ENCODE measurements at regions not wholly inside any gene's neighbourhood (a gene's known extent, or its start where the extent isn't known, plus 50 kb on each side); places are given as distances from the start of the nearest gene placed in this dataset.

GRCh38 chrX:125654501-125654900 lies 334.8 kb downstream of the TEX13C start:
- Histone ChIP-seq H3K27me3 (ENCODE audit: control insufficient read depth in 2 of 2, insufficient read depth in 2 of 2, low read length in 2 of 2) (no peaks in the 10 kb centered on the region), H3K27ac (ENCODE audit: extremely low read depth, low read depth, low read length) (no peak overlapping the region), H3K9ac (ENCODE audit: insufficient read depth in 1 of 2, low read depth in 2 of 2, low read length in 2 of 2) (no peak overlapping the region), H2AFZ (ENCODE audit: low read depth, low read length) (no peak overlapping the region), H3K4me2 (ENCODE audit: insufficient read depth, low read length) (no peak overlapping the region), H3K9me3 (replicated peaks; ENCODE audit: control insufficient read depth, insufficient read depth, low read depth, low read length) (no peaks in the 10 kb centered on the region), H3K9me1 (ENCODE audit: control insufficient read depth, insufficient read depth, low read length) (no peaks in the 10 kb centered on the region), H3K79me2 (ENCODE audit: control insufficient read depth, insufficient read depth, low read length) (no peaks in the 10 kb centered on the region), H3K36me3 (ENCODE audit: control insufficient read depth, insufficient read depth, low read length) (no peaks in the 10 kb centered on the region), H4K20me1 (replicated peaks; ENCODE audit: control insufficient read depth, insufficient read depth, low read length) (no peaks in the 10 kb centered on the region), H3K4me1 (replicated peaks in 1 of 2; ENCODE audit: control insufficient read depth in 2 of 2, insufficient read depth in 2 of 2, low read length in 2 of 2) (no peaks in the 10 kb centered on the region), H3K4me3 (no peak overlapping the region)
- WGBS (ENCODE audit: insufficient coverage, low coverage, missing lambda C conversion rate), result 0% methylated on average over 2 of the region's 2 CpGs
- POLR2A ChIA-PET, result no interaction called here
- no peak for TF ChIP-seq RNF219 (CRISPR knock-in tag; IDR thresholded peaks at IDR 0.05)
- no peak for TF ChIP-seq NFYB (IDR thresholded peaks at IDR 0.05; ENCODE audit: extremely low read depth, insufficient read length)
- TF ChIP-seq CREBBP (IDR thresholded peaks at IDR 0.05; ENCODE audit: low read depth, low read length), result no peak
- no peak for TF ChIP-seq ZNF280B (CRISPR knock-in tag; IDR thresholded peaks at IDR 0.05)
- TF ChIP-seq BRCA1 (IDR thresholded peaks at IDR 0.05), result no peak
- TF ChIP-seq BRCA1 (CRISPR knock-in tag; IDR thresholded peaks at IDR 0.05), result no peak
- TF ChIP-seq ZNF583 (CRISPR knock-in tag; IDR thresholded peaks at IDR 0.05), result no peak
- no peak for TF ChIP-seq ZNF165 (CRISPR knock-in tag; IDR thresholded peaks at IDR 0.05; ENCODE audit: borderline replicate concordance)
- TF ChIP-seq WHSC1 (IDR thresholded peaks at IDR 0.05; ENCODE audit: low read length), result no peak
- TF ChIP-seq THRA (IDR thresholded peaks at IDR 0.05), result no peak
- TF ChIP-seq MXI1 (IDR thresholded peaks at IDR 0.05; ENCODE audit: low read depth, low read length), result no peak
- TF ChIP-seq SIN3A (IDR thresholded peaks at IDR 0.05; ENCODE audit: borderline replicate concordance in 2 of 2, control insufficient read depth in 1 of 2, low read depth in 2 of 2, low read length in 2 of 2), result no peak
- no peak for TF ChIP-seq NCOA4 (IDR thresholded peaks at IDR 0.05; ENCODE audit: partially characterized antibody)
- TF ChIP-seq DIDO1 (tag; IDR thresholded peaks at IDR 0.05; ENCODE audit: low read depth), result no peak
- no peak for TF ChIP-seq DPF2 (IDR thresholded peaks at IDR 0.05)
- TF ChIP-seq SMC3 (conservative IDR thresholded peaks at IDR 0.05; ENCODE audit: insufficient read depth, low read depth, low read length), result no peak
- no TSS peak for BruUV-seq (replicated peaks)
- CTCF ChIA-PET (ENCODE audit: low intra/inter-chr PET ratio), result no interaction called here
- no peak for ATAC-seq
- FAIRE-seq, result no peak
- intact Hi-C loops (cut with micrococcal nuclease), result no loop called here
- in situ Hi-C loops (cut with MboI), result no loop called here
- DNase-seq (ENCODE audit: extremely low read depth in 1 of 4, low spot score in 3 of 4), result no peak
